ENCODE measurements at regions not wholly inside any gene's neighbourhood (a gene's known extent, or its start where the extent isn't known, plus 50 kb on each side); places are given as distances from the start of the nearest gene placed in this dataset.

GRCh38 chr19:31930401-31930800, 415.0 kb upstream of the ZNF507 start:
- TF ChIP-seq CTCF (IDR thresholded peaks at IDR 0.05), result no peak
- no peak for TF ChIP-seq POLR2A (IDR thresholded peaks at IDR 0.05)
